ENCODE measurements at regions not wholly inside any gene's neighbourhood (a gene's known extent, or its start where the extent isn't known, plus 50 kb on each side); places are given as distances from the start of the nearest gene placed in this dataset.

- Histone ChIP-seq H3K36me3 (ENCODE audit: low read length) (no peaks in the 10 kb centered on the region), H3K79me2 (ENCODE audit: insufficient read depth, low read length) (no peaks in the 10 kb centered on the region), H3K27me3 (ENCODE audit: low read length) (no peaks in the 10 kb centered on the region), H4K20me1 (ENCODE audit: low read depth, low read length) (no peaks in the 10 kb centered on the region), H3K4me3 (ENCODE audit: insufficient read depth, low read length, poor library complexity, severe bottlenecking) (no peak overlapping the region), H2AFZ (ENCODE audit: low read depth, low read length, severe bottlenecking) (no peak overlapping the region), H3K27ac (ENCODE audit: low read depth, low read length) (no peak overlapping the region), H3K4me2 (ENCODE audit: low read depth, low read length, poor library complexity, severe bottlenecking) (no peak overlapping the region), H3F3A (ENCODE audit: insufficient read depth) (no peaks in the 10 kb centered on the region), H3K9me3 (ENCODE audit: insufficient read depth, low read length) (no peaks in the 10 kb centered on the region), H3K9ac (ENCODE audit: low read length) (no peak overlapping the region), H3K9me2 (replicated peaks; ENCODE audit: insufficient read depth, low read length) (no peaks in the 10 kb centered on the region)
- TF ChIP-seq EZH2phosphoT487 (conservative IDR thresholded peaks at IDR 0.05; ENCODE audit: low read length) (no peak), CTCF (IDR thresholded peaks at IDR 0.05; ENCODE audit: insufficient read depth, low read length, poor library complexity, severe bottlenecking) (no peak)
These were observed 174.3 kb upstream of the CRY1 start for GRCh38 chr12:107267604-107268003.

DNA sequence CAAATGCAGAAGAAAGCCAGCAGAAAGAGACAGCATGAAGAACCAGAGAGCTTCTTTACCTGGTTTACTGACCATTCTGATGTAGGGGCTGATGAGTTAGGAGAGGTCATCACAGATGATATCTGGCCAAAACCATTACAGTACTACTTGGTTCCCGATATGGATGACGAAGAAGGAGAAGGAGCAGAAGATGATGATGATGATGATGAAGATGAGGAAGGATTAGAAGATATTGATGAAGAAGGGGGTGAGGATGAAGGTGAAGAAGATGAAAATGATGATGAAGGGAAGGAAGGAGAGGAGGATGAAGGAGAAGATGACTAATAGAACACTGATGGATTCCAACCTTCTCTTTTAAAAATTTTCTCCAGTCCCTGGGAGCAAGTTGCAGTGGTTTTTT, 178.2 kb upstream of the CRY1 start:
- Histone ChIP-seq H3K27me3 (ENCODE audit: low read length) (no peaks in the 10 kb centered on the region), H3K9me2 (replicated peaks; ENCODE audit: insufficient read depth, low read length) (no peaks in the 10 kb centered on the region), H3K27ac (ENCODE audit: low read depth, low read length) (no peak overlapping the region), H3K36me3 (ENCODE audit: low read length) (no peaks in the 10 kb centered on the region), H3F3A (ENCODE audit: insufficient read depth) (no peaks in the 10 kb centered on the region), H3K4me3 (ENCODE audit: insufficient read depth, low read length, poor library complexity, severe bottlenecking) (no peak overlapping the region), H4K20me1 (ENCODE audit: low read depth, low read length) (no peaks in the 10 kb centered on the region), H2AFZ (ENCODE audit: low read depth, low read length, severe bottlenecking) (no peak overlapping the region), H3K9me3 (ENCODE audit: insufficient read depth, low read length) (no peaks in the 10 kb centered on the region), H3K4me2 (ENCODE audit: low read depth, low read length, poor library complexity, severe bottlenecking) (no peak overlapping the region), H3K9ac (ENCODE audit: low read length) (no peak overlapping the region), H3K79me2 (ENCODE audit: insufficient read depth, low read length) (no peaks in the 10 kb centered on the region)
- TF ChIP-seq EZH2phosphoT487 (conservative IDR thresholded peaks at IDR 0.05; ENCODE audit: low read length) (no peak), CTCF (IDR thresholded peaks at IDR 0.05; ENCODE audit: insufficient read depth, low read length, poor library complexity, severe bottlenecking) (no peak)

DNA sequence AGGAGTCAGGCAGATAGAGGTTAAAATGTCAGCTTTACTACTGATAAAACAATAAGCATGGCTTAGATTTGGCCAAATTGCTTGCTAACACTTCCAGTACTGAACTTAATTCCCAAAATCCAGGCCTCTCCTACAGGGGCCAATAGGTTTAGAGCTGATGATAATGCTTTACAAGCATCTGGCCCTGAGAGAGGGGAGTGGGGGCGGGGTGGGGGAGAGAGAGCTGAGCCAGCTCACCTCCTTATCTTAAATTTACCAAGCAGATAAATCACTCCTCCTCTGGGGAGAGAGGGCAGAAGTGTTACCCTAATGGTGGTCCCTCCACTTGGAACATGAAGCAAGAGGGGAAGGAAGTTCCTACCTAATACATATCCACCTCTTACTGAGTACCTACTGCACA, 182.2 kb upstream of the CRY1 start:
- Histone ChIP-seq H4K20me1 (ENCODE audit: low read depth, low read length) (no peaks in the 10 kb centered on the region), H3K9me2 (replicated peaks; ENCODE audit: insufficient read depth, low read length) (no peaks in the 10 kb centered on the region), H3K4me3 (ENCODE audit: insufficient read depth, low read length, poor library complexity, severe bottlenecking) (no peak overlapping the region), H3K9me3 (ENCODE audit: insufficient read depth, low read length) (no peaks in the 10 kb centered on the region), H3K4me2 (ENCODE audit: low read depth, low read length, poor library complexity, severe bottlenecking) (no peak overlapping the region), H2AFZ (ENCODE audit: low read depth, low read length, severe bottlenecking) (no peak overlapping the region), H3K27me3 (ENCODE audit: low read length) (no peaks in the 10 kb centered on the region), H3K27ac (ENCODE audit: low read depth, low read length) (no peak overlapping the region), H3K36me3 (ENCODE audit: low read length) (no peaks in the 10 kb centered on the region), H3F3A (ENCODE audit: insufficient read depth) (no peaks in the 10 kb centered on the region), H3K79me2 (ENCODE audit: insufficient read depth, low read length) (no peaks in the 10 kb centered on the region), H3K9ac (ENCODE audit: low read length) (no peak overlapping the region)
- no peak for TF ChIP-seq EZH2phosphoT487 (conservative IDR thresholded peaks at IDR 0.05; ENCODE audit: low read length)

GRCh38 chr12:107277855-107278254, 184.5 kb upstream of the CRY1 start:
- no peak overlapping the region for H3K9ac ChIP-seq (ENCODE audit: low read length)
- no peak overlapping the region for H2AFZ ChIP-seq (ENCODE audit: low read depth, low read length, severe bottlenecking)
- H3K9me3 ChIP-seq (ENCODE audit: insufficient read depth, low read length) = no peaks in the 10 kb centered on the region
- H3K79me2 ChIP-seq (ENCODE audit: insufficient read depth, low read length) = no peaks in the 10 kb centered on the region
- no peak overlapping the region for H3K4me2 ChIP-seq (ENCODE audit: low read depth, low read length, poor library complexity, severe bottlenecking)
- no peak overlapping the region for H3K27ac ChIP-seq (ENCODE audit: low read depth, low read length)
- no peaks in the 10 kb centered on the region for H3K36me3 ChIP-seq (ENCODE audit: low read length)
- no peaks in the 10 kb centered on the region for H3K9me2 ChIP-seq (replicated peaks; ENCODE audit: insufficient read depth, low read length)
- H3F3A ChIP-seq (ENCODE audit: insufficient read depth) = no peaks in the 10 kb centered on the region
- H3K4me3 ChIP-seq (ENCODE audit: insufficient read depth, low read length, poor library complexity, severe bottlenecking) = no peak overlapping the region
- no peaks in the 10 kb centered on the region for H4K20me1 ChIP-seq (ENCODE audit: low read depth, low read length)
- TF ChIP-seq EZH2phosphoT487 (conservative IDR thresholded peaks at IDR 0.05; ENCODE audit: low read length) (no peak), CTCF (IDR thresholded peaks at IDR 0.05; ENCODE audit: insufficient read depth, low read length, poor library complexity, severe bottlenecking) (no peak)
- no peaks in the 10 kb centered on the region for H3K27me3 ChIP-seq (ENCODE audit: low read length)

Measured in SU-DHL-6 (cell line).